GM10266 (cell line): ENCODE measurements at regions not wholly inside any gene's neighbourhood (a gene's known extent, or its start where the extent isn't known, plus 50 kb on each side); places are given as distances from the start of the nearest gene placed in this dataset.

Experiments
- DNase-seq: peaks from one replicate; pipeline ENCODE4 v3.0.0; 2012; ENCODE audit errors: extremely low spot score
- CTCF ChIP-seq: IDR thresholded peaks from 2 replicates; pipeline ENCODE4 v1.5.1; 2012; ENCODE audit warnings: mild to moderate bottlenecking, low read depth; ENCODE audit not compliant: control insufficient read depth, insufficient read depth; ENCODE audit errors: missing control alignments

- DNase-seq = no peak
- no peak for TF ChIP-seq CTCF
These were observed 349.8 kb upstream of the KLF4 start for GRCh38 chr9:107839371-107839770.

- no peak for DNase-seq
- no peak for TF ChIP-seq CTCF
These were observed 349.2 kb upstream of the KLF4 start for GRCh38 chr9:107838766-107839165.

- no peak for TF ChIP-seq CTCF
- DNase-seq = no peak
These were observed 346.7 kb upstream of the KLF4 start for GRCh38 chr9:107836300-107836699.

GRCh38 chr9:107833295-107833694 lies 343.7 kb upstream of the KLF4 start:
- no peak for TF ChIP-seq CTCF
- no peak for DNase-seq

- TF ChIP-seq CTCF = no peak
These were observed 343.3 kb upstream of the KLF4 start for GRCh38 chr9:107832871-107833270.

GRCh38 chr9:107830479-107830878 lies 340.9 kb upstream of the KLF4 start:
- DNase-seq = no peak
- TF ChIP-seq CTCF = no peak

More at GRCh38 chr9:107832871-107833270, 343.3 kb upstream of the KLF4 start:
- no peak for DNase-seq

- TF ChIP-seq CTCF = no peak
- no peak for DNase-seq
These were observed 338.3 kb upstream of the KLF4 start for GRCh38 chr9:107827884-107828283.
